Esophagus muscularis mucosa (tissue), 4 donors: ENCODE measurements at regions not wholly inside any gene's neighbourhood (a gene's known extent, or its start where the extent isn't known, plus 50 kb on each side); places are given as distances from the start of the nearest gene placed in this dataset.
"Not testable (repeated sequence)": the region's sequence is repeated elsewhere in the genome, so short reads cannot be mapped to it uniquely, and the experiment has no call there.

ENCODE experiments used
- DNase-seq: peaks from one replicate; pipeline ENCODE4 v3.0.0-alpha.2; 2017; ENCODE audit errors: extremely low spot score
- H3K27ac ChIP-seq, 4 donors: fragments of 200-600 bp; sonication (generic); replicated peaks in 1 of 4; 1 replicate in 3 of 4; 2 replicates in 1 of 4; pipeline ENCODE4 v1.5.1; 2016 to 2019; ENCODE audit warnings: mild to moderate bottlenecking in 1 of 4
- H3K27me3 ChIP-seq, 4 donors: fragments of 200-600 bp; sonication (generic); one replicate each; pipeline versions ENCODE4 v1.5.1 to v1.6.0; 2016 to 2019
- H3K36me3 ChIP-seq, 4 donors: fragments of 200-600 bp; sonication (generic); one replicate each; pipeline ENCODE4 v1.5.1; 2016 to 2019
- H3K4me1 ChIP-seq, 4 donors: fragments of 200-600 bp; sonication (generic); one replicate each; pipeline ENCODE4 v1.5.1; 2016 to 2019
- H3K4me3 ChIP-seq, 4 donors: fragments of 200-600 bp; sonication (generic); 1 replicate in 2 of 4; 2 replicates in 2 of 4; pipeline ENCODE4 v1.5.1; 2016 to 2019; ENCODE audit warnings: mild to moderate bottlenecking in 4 of 4, moderate library complexity in 1 of 4
- H3K9me3 ChIP-seq, 4 donors: fragments of 200-600 bp; sonication (generic); 1 replicate in 3 of 4; 2 replicates in 1 of 4; pipeline ENCODE4 v1.5.1; 2016 to 2019
- POLR2A ChIP-seq: fragments of 450-650 bp; IDR thresholded peaks from one replicate; pipeline ENCODE4 v1.6.1; 2017; ENCODE audit warnings: antibody characterized with exemption, moderate library complexity, mild to moderate bottlenecking, low read depth
- POLR2AphosphoS5 ChIP-seq, 2 donors: sonication (generic); formaldehyde crosslinking; IDR thresholded peaks; one replicate each; pipeline ENCODE4 v1.6.1; 2017; ENCODE audit warnings: antibody characterized with exemption in 2 of 2
- WGBS: methylation state at CpG from one replicate; pipeline ENCODE4 v1.1.5; 2018; 5-methylcytosine and 5-hydroxymethylcytosine counted together
- intact Hi-C: fragments of 100-400 bp; cut with DNase I; formaldehyde crosslinking; loops from one replicate; pipeline ENCODE4 v1.15.1; 2023

GRCh38 chr2:91839904-91840868 lies 3031.0 kb upstream of the TEKT4 start:
- H3K9me3 ChIP-seq: no peaks in the 10 kb centered on the region
- no peak for DNase-seq
- H3K4me1 ChIP-seq: peaks cover 0 to 9% (median 8%) of the 10 kb centered on the region in 4 donors
- intact Hi-C loops: no loop called here
- 15% methylated on average over 59 of the region's 62 CpGs for WGBS
- no peak overlapping the region for H3K27ac ChIP-seq
- TF ChIP-seq POLR2AphosphoS5 (IDR thresholded peaks at IDR 0.05) (no peak), POLR2A (no peak)
- peaks cover 0 to 56% (median 9%) of the 10 kb centered on the region in 4 donors for H3K27me3 ChIP-seq
- H3K36me3 ChIP-seq: no peaks in the 10 kb centered on the region
- H3K4me3 ChIP-seq: peak overlapping the region; percentile 20 to 40 (median 37)

DNA sequence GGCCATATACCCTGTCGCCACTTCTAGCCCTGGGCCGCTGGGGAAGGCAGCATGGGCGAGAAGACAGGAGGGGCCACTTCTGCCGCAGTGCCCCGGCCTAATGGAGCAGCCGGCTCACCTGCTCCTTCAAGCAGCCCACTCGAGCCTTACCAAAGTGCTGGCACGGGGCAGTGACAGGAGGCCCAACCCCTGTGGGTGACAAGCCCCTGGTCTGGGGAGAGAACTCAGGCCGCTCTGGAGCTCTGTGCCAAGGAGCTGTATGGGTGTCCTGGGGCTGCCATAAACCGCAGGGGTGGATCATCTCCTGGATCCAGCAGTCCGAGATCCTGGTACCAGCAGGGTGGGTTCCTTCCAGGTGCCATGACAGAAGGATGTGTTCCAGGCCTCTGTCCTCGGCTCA lies 3029.0 kb upstream of the TEKT4 start:
- H3K4me1 ChIP-seq, H3K27ac ChIP-seq, DNase-seq, H3K4me3 ChIP-seq, H3K9me3 ChIP-seq, H3K36me3 ChIP-seq, intact Hi-C loops: not testable (repeated sequence)
- WGBS: 85% methylated on average over 11 of the region's 12 CpGs
- peaks cover 0 to 66% (median 9%) of the 10 kb centered on the region in 4 donors for H3K27me3 ChIP-seq

GRCh38 chr2:91842913-91843312 lies 3028.3 kb upstream of the TEKT4 start:
- DNase-seq, H3K36me3 ChIP-seq, H3K4me3 ChIP-seq, intact Hi-C loops, H3K27ac ChIP-seq, H3K9me3 ChIP-seq, H3K4me1 ChIP-seq: not testable (repeated sequence)
- no CpG with 5 or more reads among the region's 14 CpGs for WGBS
- peaks cover 0 to 68% (median 9%) of the 10 kb centered on the region in 4 donors for H3K27me3 ChIP-seq

DNA sequence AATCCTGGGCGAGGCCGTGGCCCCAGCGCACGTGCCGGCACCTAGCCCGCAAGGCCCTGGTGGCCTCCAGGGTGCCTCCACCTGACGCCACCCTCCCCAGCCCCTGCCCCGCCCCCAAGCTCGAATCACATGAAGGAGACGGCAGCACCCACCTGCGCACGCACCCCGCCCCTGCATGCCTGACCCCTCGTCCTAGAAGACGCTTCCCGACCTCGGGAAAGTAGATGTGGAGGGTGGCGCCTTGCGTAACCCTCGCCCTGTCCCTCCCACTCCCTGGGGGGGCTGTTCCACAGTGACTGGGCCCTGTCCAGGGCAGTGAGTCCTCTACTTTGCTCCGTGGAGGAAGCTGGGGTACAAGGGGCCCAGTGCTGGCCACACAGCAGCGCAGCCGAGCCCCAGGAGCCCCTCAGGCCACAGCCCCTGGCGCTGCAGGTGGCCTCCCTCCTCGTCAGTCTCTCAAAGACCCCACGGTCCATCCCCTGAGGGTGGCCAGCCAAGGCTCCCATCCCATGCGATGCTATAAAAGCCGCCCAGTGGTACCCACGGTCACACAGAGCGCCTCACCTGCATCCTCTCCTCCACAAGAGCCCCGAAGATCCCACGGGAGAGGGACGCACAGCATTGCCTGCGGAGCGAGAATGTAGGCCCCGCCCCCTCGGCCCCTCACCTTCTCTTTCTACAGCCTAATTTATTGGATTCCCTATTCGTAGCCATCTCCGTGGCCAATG lies 3027.3 kb upstream of the TEKT4 start:
- 86% methylated on average over 17 of the region's 39 CpGs for WGBS
- DNase-seq, H3K36me3 ChIP-seq, H3K4me1 ChIP-seq, H3K4me3 ChIP-seq, H3K9me3 ChIP-seq, intact Hi-C loops, H3K27ac ChIP-seq: not testable (repeated sequence)
- peaks cover 0 to 68% (median 9%) of the 10 kb centered on the region in 4 donors for H3K27me3 ChIP-seq

- H3K4me1 ChIP-seq, H3K9me3 ChIP-seq, H3K27ac ChIP-seq, intact Hi-C loops, DNase-seq, H3K4me3 ChIP-seq, H3K36me3 ChIP-seq: not testable (repeated sequence)
- H3K27me3 ChIP-seq: peaks cover 0 to 68% (median 9%) of the 10 kb centered on the region in 4 donors
- WGBS: 75% methylated on average over 10 of the region's 17 CpGs
These were observed 3026.8 kb upstream of the TEKT4 start for GRCh38 chr2:91844451-91844825.

GRCh38 chr2:91846388-91846787 lies 3024.8 kb upstream of the TEKT4 start:
- H3K27ac ChIP-seq, H3K4me1 ChIP-seq, DNase-seq, H3K9me3 ChIP-seq, H3K36me3 ChIP-seq, H3K4me3 ChIP-seq, intact Hi-C loops: not testable (repeated sequence)
- 76% methylated on average over 3 of the region's 3 CpGs for WGBS
- peaks cover 0 to 50% (median 0%) of the 10 kb centered on the region in 4 donors for H3K27me3 ChIP-seq

DNA sequence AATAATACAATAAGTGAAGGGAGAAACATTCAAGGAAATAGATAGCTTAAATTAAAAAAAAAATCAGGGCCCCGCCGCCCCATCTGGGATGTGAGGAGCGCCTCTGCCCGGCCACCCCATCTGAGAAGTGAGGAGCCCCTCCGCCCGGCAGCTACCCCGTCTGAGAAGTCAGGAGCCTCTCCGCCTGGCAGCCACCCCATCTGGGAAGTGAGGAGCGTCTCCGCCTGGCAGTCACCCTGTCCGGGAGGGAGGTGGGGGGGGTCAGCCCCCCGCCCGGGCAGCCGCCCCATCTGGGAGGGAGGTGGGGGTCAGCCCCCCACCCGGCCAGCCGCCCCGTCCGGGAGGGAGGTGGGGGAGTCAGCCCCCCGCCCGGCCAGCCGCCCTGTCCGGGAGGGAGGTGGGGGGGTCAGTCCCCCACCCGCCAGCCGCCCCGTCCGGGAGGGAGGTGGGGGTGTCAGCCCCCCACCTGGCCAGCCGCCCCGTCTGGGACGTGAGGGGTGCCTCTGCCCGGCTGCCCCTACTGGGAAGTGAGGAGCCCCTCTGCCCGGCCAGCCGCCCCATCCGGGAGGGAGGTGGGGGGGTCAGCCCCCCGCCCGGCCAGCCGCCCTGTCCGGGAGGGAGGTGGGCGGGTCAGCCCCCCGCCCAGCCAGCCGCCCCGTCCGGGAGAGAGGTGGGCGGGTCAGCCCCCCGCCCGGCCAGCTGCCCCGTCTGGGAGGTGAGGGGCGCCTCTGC lies 3019.4 kb upstream of the TEKT4 start:
- H3K36me3 ChIP-seq, DNase-seq, H3K4me1 ChIP-seq, H3K27ac ChIP-seq, H3K4me3 ChIP-seq, intact Hi-C loops, H3K9me3 ChIP-seq: not testable (repeated sequence)
- 93% methylated on average over 11 of the region's 47 CpGs for WGBS
- H3K27me3 ChIP-seq: peaks cover 0 to 13% (median 0%) of the 10 kb centered on the region in 4 donors

DNA sequence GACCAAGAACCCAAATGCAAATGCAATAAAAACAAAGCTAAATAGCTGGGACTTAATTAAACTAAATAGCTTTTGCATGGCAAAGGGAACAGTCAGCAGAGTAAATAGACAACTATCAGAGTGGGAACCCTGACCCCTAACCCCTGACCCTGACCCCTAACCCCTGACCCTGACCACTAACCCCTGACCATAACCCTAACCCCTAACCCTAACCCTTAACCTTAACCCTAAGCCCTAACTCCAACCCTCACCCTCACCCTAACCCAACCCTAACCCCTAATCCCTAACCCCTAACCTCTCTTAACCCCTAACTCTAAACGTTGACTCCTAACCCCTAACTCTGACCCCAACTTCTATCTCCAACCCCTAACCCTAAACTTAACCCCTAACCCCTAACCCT lies 3014.3 kb upstream of the TEKT4 start:
- H3K27me3 ChIP-seq, H3K4me3 ChIP-seq, H3K4me1 ChIP-seq, H3K36me3 ChIP-seq, H3K9me3 ChIP-seq, DNase-seq, H3K27ac ChIP-seq, intact Hi-C loops: not testable (repeated sequence)
- WGBS: 46% methylated on average over 1 of the region's 1 CpG

DNA sequence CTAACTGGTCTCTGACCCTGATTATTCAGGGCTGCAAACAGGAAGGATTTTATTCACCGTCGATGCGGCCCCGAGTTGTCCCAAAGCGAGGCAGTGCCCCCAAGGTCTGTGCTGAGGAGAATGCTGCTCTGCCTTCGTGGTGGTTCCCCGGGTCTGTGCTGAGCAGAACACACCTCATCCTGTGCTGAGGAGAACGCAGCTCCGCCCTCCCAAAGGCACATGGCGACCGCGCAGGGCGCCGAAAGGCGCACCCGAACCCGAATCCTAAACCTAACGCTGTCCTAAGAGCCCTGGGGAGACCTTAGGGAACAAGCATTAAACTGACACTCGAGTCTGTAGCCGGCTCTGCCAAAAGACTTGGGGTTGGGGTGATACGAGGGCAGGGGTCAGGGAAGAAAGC lies 3013.5 kb upstream of the TEKT4 start:
- H3K9me3 ChIP-seq, intact Hi-C loops, H3K27me3 ChIP-seq, H3K4me1 ChIP-seq, H3K36me3 ChIP-seq, DNase-seq, H3K4me3 ChIP-seq, H3K27ac ChIP-seq: not testable (repeated sequence)
- WGBS: 75% methylated on average over 14 of the region's 21 CpGs

DNA sequence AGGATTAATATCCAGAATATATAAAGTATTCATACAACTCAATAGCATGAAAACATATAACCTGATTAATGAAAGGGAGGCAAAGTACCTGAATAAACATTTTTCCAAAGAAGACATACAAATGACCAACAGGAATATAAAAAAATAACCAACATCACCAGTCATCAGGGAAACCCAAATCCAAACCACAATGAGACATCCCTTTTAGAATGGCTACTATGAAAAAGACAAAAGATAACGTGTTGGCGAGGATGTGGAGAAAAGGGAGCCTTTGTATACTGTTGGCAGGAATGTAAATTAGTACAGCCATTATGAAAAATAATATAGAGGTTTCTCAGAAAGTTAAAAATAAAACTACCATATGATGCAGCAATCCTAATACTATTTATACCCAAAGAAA lies 2999.5 kb upstream of the TEKT4 start:
- H3K4me3 ChIP-seq, H3K27me3 ChIP-seq, intact Hi-C loops, H3K36me3 ChIP-seq, DNase-seq, H3K27ac ChIP-seq, H3K4me1 ChIP-seq, H3K9me3 ChIP-seq: not testable (repeated sequence)
- WGBS: 81% methylated on average over 2 of the region's 2 CpGs

DNA sequence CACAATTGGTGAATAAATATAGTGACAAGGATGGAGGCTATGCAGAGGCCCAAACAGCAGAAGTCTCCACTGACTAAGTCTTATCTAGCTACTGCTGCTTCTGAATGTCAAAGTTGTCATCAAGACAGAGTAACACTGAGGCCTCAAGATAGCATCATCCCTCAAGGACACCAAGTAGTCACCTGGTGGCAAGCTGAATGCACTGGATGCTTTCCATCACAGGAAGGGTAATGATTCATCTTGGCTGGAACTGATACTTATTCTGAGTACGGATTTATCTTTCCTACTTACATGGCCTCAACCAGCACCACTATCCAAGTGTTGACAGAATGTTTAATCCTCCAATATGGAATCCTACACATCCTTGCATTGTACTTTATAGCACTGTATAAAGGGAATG lies 2997.8 kb upstream of the TEKT4 start:
- WGBS: 67% methylated on average over 1 of the region's 1 CpG
- not testable (repeated sequence) for H3K27ac ChIP-seq

GRCh38 chr2:91877658-91878210 lies 2993.5 kb upstream of the TEKT4 start:
- DNase-seq, H3K4me3 ChIP-seq, H3K27me3 ChIP-seq, intact Hi-C loops, H3K36me3 ChIP-seq, H3K27ac ChIP-seq, H3K9me3 ChIP-seq, H3K4me1 ChIP-seq: not testable (repeated sequence)
- WGBS: 78% methylated on average over 29 of the region's 29 CpGs

More for the DNA sequence above, 2997.8 kb upstream of the TEKT4 start:
- intact Hi-C loops, H3K27me3 ChIP-seq, H3K4me1 ChIP-seq, H3K36me3 ChIP-seq, H3K4me3 ChIP-seq, H3K9me3 ChIP-seq, DNase-seq: not testable (repeated sequence)
